ENCODE measurements at regions not wholly inside any gene's neighbourhood (a gene's known extent, or its start where the extent isn't known, plus 50 kb on each side); places are given as distances from the start of the nearest gene placed in this dataset.

GRCh38 chr10:58003945-58004344 is 263.7 kb downstream of the IPMK start:
- DNase-seq, result no peak

GRCh38 chr10:58001159-58001558 is 266.5 kb downstream of the IPMK start:
- no peak for DNase-seq

GRCh38 chr10:57996536-57996935 is 271.2 kb downstream of the IPMK start:
- no peak for DNase-seq

DNA sequence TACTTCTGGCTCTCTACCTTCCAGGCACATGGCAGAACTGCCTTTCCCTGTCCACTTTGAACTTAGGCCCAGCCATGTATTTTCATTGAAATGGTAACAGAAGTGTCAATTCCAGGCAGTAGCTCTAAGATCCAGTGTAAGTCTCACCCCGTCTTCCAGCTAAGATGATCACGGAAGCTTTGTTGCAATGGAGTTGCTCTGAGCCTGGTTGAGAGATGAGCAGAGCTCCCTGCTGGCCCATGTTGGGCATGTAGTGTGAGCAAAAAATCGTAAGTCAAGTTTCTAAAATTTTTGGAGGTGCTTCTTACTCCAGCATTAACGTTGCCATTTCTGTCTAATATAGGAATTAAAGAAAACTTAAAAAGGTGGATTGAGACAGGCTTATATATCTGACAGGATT is 274.4 kb downstream of the IPMK start:
- DNase-seq, result no peak

DNA sequence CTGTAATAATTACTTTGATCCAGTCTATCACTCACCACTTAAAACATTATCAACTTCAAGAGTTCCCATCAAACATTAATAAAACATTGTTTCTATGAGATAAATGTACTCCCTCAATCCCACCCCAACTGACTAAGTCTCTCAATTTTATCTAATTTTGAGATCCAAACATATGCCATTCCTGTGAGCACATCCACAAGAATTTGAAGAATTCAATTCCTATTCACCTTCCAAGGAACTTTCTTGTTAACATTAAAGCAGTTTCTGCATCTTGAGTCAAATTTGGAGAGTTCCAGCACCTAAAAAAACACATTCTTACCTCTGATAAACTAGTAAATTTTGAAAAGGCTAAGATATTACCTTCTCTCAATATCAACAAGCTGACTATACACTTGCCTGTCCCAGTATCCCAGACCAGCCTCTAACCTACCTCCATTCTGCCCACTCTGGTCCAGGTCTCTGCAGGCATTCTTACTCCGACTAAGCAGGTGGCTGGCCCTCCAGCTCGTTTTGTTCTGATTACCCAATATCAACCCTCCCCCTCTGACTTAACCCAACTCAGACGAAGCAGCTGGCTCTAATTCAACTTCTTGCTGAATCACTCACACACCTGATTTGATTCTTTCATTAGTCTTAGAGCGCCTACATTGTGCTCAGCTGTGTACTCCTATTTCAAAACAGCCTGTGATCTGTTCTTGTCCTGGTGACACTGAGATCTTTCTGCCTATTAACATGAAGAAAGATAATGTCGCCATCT is 275.2 kb downstream of the IPMK start:
- DNase-seq, result no peak

DNA sequence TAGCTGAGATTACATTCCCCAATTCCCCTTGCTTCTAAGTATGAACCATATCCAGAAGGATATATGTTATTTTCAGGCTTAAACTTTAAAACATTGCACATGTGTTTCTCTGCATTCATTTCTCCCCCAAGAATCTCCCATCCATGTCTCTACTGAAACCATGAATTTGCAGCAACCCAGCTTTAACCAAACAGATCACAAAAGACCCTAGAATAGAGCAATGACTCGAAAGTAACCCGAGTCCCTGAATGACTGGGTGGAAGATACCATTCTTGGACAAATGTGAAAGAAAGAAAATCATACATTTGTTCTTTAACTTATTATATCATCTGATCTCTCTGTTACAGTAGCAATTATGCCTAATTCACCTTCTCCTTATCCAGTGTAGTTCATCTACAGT is 278.7 kb downstream of the IPMK start:
- no peak for DNase-seq

DNA sequence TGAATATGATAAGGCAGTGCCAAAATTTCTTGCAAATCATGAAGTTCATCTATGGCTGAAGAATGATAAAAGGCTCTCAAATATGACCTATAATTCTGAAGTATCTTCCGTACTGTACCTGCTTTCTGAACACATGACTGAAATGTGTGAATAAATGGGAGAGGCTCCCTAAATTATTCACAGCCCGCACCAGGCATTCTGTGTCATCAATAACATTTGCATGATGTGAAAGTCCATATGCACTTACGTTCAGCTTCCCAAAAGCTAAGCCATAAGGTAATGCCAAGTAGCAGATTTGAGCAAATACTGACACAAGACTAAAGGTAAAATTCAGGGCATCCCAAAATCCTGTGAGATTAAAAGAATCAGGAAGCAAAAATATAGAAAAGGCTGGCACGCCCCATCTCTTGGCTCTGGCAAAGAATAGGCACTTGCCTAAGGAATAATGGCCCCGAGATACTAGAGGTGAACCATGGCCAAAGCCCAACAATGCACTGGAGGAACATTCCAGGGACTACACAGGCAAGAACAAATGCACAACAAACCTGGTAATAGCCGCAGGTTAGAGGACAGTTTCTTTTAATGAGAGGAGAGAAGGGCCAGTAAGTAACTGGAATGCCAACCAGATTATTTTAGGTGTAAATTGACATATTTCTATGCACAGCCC is 280.5 kb downstream of the IPMK start:
- DNase-seq, result no peak

- DNase-seq, result no peak
Measured at GRCh38 chr10:57986422-57986821, 281.3 kb downstream of the IPMK start.

DNA sequence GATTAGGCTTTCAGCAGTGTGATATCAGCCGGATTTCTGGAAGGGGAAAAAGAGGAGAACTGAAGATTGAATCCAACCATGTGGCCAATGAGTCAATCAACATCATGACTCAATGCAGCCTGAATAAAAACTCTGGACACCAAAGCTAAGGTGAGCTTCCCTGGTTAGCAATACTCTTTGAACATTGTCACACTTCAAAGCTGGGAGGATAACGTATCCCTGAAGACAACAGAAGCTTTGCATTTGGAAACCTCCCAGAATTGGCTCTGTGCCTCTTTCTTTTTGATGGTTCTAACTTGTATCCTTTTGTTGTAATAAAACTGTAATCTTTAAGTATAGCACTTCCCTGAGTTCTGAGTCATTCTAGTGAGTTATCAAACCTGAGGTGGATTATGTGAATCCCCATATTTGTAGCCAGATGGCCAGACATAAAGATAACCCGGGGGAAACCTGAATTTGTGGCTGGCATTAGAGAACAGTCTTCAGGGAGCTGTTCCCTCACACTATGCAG is 284.4 kb downstream of the IPMK start:
- no peak for DNase-seq

GRCh38 chr10:57982091-57982490 is 285.6 kb downstream of the IPMK start:
- DNase-seq, result no peak

- no peak for DNase-seq
Measured at GRCh38 chr10:57979956-57980355, 287.7 kb downstream of the IPMK start.

GRCh38 chr10:57979491-57979890 is 288.2 kb downstream of the IPMK start:
- no peak for DNase-seq

- no peak for DNase-seq
Measured at GRCh38 chr10:57977262-57977661, 290.4 kb downstream of the IPMK start.

- DNase-seq, result no peak
Measured at GRCh38 chr10:57973451-57973850, 294.2 kb downstream of the IPMK start.

- DNase-seq, result no peak
Measured at GRCh38 chr10:57972783-57973182, 294.9 kb downstream of the IPMK start.

DNA sequence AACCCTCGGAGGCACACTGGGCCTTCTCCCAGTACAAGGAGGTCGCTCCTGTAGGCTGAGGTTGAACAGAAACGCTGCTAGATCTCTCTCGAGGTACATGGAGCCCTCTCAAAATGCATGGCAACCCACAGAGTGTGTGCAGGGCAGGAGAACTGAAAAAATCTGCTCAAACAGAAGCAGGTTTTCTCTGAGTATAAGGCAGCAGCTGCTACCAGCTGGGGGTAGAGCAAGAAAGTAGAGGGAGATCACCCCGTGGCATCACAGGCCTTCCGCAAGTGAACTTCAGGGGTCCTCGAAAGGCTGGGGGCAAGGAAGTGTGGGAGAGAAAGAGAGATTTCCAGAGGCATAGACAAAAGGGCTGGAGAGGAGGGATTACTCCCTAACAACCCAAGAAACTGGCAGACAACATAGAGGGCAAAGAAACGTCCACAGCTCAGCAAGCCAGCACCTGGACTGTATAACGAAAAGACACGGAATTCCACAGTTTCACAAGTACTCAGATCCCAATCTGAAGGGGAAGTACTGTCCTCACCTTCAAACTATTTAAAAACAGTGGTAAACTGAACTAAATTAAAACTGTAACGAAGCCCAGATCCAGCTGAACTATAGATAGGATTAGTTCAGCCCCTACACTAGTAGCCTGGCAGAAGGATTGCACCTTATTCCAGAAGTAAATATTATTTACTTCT is 299.2 kb downstream of the IPMK start:
- DNase-seq, result no peak

DNA sequence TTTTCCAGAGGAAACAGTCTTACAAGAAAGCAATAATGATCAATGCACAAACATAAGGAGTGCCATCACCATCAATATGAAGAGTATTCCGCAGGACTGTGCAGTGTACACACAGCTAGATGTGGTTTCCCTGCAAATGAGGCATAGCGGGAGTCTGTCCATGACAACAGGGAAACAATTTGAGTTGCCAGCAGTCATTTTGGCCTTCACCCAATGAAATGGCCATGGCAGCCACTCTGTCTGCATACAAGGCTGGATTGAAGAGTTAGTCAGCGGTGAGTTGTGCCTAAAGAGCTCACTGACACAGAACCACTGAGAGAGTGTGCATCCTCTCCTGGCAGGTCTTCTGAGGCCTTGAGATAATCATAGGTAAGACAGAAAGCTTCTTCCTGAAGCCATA is 303.3 kb downstream of the IPMK start:
- DNase-seq, result peak; percentile 21

- DNase-seq, result no peak
Measured at GRCh38 chr10:57963546-57963945, 304.1 kb downstream of the IPMK start.

DNA sequence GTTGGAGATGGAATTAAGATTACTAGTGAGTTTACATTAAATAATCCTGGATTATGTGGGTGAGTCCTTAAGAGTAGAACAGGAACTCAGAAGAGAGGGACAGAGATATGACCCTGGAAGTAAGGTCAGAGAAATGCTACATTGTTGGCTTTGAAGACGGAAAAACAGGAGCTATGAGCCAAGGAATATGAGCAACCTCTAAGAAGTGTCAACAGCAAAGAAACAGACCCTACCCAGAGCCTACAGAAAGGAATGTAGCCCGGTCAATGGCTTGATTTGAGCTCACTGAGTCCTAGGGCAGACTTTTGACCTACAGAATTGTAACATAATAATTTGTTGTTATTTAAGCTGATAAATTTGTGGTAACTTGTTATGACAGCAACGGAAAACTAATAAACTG is 304.9 kb downstream of the IPMK start:
- DNase-seq, result no peak

GRCh38 chr10:57961487-57961886 is 306.2 kb downstream of the IPMK start:
- DNase-seq, result no peak

GRCh38 chr10:57960406-57960805 is 307.3 kb downstream of the IPMK start:
- no peak for DNase-seq

DNA sequence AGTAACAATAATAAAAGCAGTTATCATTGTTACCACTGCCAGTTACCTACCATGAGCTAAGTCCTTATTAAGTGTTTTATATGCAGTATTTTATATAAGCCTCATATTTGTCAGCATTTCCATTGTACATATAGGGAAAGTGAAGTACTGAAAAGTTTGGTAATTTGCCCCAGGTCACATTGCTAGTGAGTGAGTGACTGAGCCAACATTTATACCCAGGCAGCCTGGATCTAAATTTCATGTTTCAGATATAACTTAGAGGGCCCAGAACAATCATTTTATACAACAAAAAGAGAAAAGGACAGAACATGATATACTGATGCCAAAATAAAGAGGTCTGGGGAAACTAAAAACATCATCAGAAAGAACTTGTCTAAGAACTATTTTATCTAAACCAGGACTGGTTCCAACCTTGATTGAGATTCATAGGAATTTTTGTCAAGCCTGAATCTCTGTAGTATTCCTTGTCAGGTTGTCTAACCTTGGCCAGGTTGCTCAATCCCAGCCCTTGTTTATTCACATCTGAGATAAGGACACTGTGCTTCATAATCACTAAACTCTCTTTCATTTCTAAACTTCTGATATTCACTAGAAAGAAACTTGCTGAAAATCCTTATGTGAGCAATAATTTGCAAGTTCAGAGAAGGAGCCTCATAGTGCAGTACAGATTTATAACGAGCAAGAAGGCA is 308.2 kb downstream of the IPMK start:
- no peak for DNase-seq

DNA sequence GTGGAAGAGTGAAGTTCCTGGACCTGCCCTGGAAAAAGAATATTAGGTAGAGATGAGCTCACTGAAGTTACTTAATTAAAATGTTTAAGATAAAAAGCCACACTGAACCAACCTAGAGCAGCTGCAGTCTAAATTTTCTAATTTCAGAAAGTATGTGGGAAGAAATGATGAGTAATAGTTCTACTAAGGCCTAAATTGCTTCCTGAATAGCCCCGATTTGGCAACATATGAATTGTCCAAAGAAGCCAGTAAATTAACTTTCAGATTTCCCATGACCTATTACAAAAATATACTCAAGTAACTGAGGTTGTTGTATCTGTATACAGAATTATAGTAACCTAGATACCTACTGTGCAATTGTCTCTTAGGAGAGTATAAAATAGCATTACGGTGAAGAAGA is 312.6 kb downstream of the IPMK start:
- DNase-seq, result no peak
